Right renal cortex interstitium (tissue), 3 donors: ENCODE measurements at regions not wholly inside any gene's neighbourhood (a gene's known extent, or its start where the extent isn't known, plus 50 kb on each side); places are given as distances from the start of the nearest gene placed in this dataset.

Source experiments
- DNase-seq, 3 donors: peaks; one replicate each; pipeline ENCODE4 v3.0.0-alpha.2; 2013; ENCODE audit warnings: low read depth in 3 of 3, low spot score in 2 of 3

DNA sequence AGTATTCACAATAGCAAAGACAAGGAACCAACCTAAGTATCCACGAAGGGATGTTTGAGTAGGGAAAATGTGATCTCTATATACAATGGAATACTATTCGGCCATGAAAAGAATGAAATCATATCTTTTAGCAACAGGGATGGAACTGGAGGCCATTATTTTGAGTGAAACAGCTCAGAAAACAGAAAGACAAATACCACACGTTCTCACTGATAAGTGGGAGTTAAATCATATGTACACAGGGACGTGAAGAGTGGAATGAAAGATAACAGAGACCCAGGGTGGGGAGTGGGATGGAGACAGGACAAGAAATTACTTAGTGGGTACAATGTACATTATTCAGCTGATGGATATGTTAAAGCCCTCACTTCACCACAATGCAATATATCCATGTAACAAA lies 1012.7 kb downstream of the TBC1D22A start:
- no peak for DNase-seq

- DNase-seq = no peak
Observed at GRCh38 chr22:47773635-47774034, 1011.2 kb downstream of the TBC1D22A start.

GRCh38 chr22:47772864-47773263 lies 1010.4 kb downstream of the TBC1D22A start:
- DNase-seq = no peak

- no peak for DNase-seq
Observed at GRCh38 chr22:47769652-47770051, 1007.2 kb downstream of the TBC1D22A start.

DNA sequence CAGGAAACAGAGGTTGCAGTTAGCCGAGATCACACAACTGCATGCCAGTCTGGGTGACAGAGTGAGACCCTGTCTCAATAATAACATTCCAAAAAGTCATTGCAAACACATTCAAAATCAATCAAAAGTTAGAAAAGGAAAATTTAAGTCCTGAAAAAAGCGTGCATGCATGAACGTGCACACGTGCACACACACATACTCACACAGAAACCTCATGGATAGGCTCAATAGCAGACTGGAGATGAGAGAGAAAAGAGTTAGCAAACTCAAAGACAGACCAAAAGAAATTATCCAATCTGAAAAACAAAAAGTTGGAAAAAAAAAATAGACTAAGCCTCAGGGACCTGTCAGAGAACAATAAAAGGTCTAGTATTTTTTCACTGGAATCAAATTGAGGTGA lies 1005.6 kb downstream of the TBC1D22A start:
- no peak for DNase-seq

GRCh38 chr22:47767403-47767802 lies 1005.0 kb downstream of the TBC1D22A start:
- no peak for DNase-seq

- DNase-seq = no peak
Observed at GRCh38 chr22:47765757-47766156, 1003.3 kb downstream of the TBC1D22A start.

DNA sequence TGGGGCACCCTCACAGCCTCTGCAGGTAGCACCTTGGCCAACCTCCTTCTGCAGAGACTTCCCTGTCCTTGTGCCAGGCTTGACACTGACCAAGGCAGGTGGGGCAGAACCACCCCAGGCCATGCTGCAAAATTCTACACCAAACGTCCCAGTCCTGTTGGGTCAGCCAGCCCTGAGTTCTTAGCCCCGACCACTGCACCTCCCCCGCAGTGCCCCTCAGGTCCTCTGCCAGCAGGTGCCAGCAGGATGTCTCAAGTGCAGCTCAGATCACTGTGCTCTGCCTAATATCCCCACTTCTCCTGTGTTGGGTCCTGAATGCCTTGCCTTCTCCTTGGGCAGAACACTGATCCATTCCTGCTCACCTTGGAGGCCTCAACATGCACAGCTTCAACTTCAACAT lies 999.7 kb downstream of the TBC1D22A start:
- no peak for DNase-seq

GRCh38 chr22:47759909-47760308 lies 997.5 kb downstream of the TBC1D22A start:
- no peak for DNase-seq

- DNase-seq = no peak
Observed at GRCh38 chr22:47757741-47758140, 995.3 kb downstream of the TBC1D22A start.

- no peak for DNase-seq
Observed at GRCh38 chr22:47750086-47750485, 987.6 kb downstream of the TBC1D22A start.

GRCh38 chr22:47748957-47749356 lies 986.5 kb downstream of the TBC1D22A start:
- DNase-seq = no peak

DNA sequence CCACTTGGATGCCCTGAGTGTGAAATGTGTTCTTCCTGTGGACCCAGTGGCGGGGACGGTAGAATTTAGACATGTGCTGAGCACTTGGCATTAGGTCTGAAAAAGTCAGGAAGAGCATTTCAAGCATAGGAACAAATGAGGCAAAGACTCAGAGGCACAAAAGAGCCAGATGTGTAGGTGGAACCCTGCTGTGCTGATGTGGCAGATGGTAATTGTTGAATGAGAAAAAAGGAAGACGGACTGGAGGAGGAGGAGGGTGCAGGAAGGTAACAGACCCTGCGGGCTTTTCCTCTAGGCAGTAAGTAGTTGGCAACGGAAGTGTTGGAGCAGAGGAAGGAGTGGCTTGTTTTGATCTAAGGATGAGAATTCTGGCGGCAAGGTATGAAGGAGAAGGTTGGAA lies 985.8 kb downstream of the TBC1D22A start:
- no peak for DNase-seq

- DNase-seq = no peak
Observed at GRCh38 chr22:47740109-47740805, 977.8 kb downstream of the TBC1D22A start.

DNA sequence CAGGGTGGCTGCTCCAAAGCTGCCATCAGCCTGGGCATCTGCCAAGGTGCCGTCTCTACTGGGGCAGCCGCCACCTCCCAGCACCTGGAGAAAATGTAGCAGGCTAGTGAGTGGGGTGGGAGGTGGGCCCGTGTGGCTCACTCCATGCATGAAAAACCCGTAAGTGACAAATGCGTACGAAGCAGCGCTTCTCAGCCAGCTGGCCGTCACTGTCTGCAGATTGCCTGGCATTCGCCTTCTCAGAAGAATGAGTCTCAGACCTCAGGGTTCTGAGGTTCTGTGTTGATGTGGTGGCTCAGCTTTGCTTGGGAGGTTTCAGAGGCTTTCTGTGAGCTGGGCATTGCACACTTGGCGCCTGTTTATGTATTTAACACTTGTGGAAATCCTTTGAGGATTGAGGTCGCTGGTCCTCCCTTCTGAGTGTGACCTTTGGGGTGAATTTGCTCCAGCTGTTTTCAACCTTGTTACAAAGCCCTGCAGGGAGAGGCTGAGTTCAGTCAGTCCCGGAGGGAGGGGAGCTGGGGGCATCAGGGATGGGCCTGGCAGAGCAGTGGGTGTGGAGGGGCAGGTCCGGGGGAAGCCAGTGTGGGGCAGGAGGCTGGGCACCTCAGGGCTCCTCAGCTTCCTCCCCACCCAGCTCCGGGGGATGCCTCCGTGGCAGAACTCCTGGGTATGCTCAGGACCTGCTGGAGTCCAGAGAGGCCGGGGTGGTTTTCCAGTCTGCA lies 977.0 kb downstream of the TBC1D22A start:
- no peak for DNase-seq

DNA sequence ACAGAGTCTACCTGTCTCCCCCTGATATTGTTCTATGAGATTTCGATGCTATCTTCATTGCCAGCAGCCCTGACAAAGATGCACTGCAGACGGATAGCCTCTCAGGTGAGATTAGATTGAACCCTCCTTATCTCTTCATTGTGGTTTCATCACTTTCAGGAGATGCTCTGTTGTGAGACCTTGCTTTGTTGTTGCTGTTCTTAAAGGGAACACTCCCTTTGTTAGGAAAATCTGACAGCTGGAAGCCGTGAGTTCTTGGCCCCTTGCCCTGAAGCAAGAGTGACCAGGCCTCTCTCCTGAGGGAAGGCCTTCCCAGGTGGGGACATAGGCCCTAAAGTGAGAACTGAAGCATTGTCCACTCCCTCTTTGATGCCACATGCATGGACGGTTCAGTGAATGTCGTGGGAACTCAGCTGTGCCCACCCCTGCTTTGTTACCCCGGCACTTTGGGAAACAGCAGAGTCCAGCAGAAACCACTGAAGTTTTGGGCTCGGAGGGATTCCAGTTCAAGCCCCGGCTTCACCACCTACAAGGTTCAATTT lies 976.1 kb downstream of the TBC1D22A start:
- DNase-seq = no peak

GRCh38 chr22:47736186-47737034 lies 974.0 kb downstream of the TBC1D22A start:
- DNase-seq = no peak

- no peak for DNase-seq
Observed at GRCh38 chr22:47734511-47734910, 972.1 kb downstream of the TBC1D22A start.

DNA sequence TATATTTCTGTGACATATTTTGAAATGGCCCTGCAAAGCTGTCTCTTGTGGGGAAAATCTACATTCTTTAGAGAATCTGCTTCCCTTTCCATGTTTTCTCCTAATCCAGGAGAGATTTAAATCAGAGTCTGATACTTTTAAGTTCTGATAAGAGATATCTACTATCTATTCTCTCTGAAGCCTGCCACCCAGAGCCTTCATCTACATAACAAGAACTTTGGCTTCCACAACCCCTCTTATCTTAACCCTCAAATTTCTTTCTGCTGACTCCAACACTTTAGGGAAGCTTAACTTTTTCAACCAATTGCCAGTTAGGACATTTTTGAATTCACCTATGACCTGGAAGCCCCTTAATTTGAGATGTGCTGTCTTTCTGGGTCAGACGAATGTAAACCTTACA lies 965.2 kb downstream of the TBC1D22A start:
- no peak for DNase-seq

DNA sequence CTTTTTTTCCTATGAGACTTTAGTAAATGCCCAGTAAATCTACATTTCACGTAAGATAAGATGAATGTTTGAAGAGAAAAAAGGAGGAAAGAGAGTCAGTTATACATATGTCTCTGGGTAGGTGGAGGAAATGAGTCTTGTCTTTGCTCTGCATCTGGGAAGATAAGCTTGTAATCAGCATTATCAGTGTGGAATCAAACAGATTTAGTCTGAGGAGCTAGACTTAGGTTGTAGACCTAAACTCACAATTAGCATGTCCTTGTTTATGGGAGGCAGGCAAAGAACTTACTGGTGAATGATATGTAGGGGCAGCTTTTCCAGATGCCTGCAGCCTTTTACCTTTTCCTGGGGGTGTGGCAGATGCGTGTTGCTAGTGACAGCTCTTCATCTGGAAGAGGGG lies 962.3 kb downstream of the TBC1D22A start:
- no peak for DNase-seq

GRCh38 chr22:47724030-47724429 lies 961.6 kb downstream of the TBC1D22A start:
- DNase-seq = no peak
